Mammary epithelial cell (primary cell): ENCODE measurements at regions not wholly inside any gene's neighbourhood (a gene's known extent, or its start where the extent isn't known, plus 50 kb on each side); places are given as distances from the start of the nearest gene placed in this dataset.

Experiments used
- CTCF ChIP-seq, 2 donors: IDR thresholded peaks in 1 of 2; conservative IDR thresholded peaks in 1 of 2; 2 replicates each; pipeline ENCODE4 v1.5.1; 2011 to 2012; ENCODE audit warnings: inconsistent platforms in 2 of 2, low read length in 2 of 2, mild to moderate bottlenecking in 2 of 2, control low read depth in 1 of 2, low read depth in 1 of 2; ENCODE audit not compliant: insufficient read depth in 1 of 2; ENCODE audit errors: extremely low read depth in 1 of 2
- EZH2 ChIP-seq: IDR thresholded peaks from 2 replicates; pipeline ENCODE4 v1.6.1; 2012; ENCODE audit warnings: low read length, inconsistent platforms, borderline replicate concordance

- no peak for TF ChIP-seq CTCF (conservative IDR thresholded peaks at IDR 0.05 in 1 of 2, IDR thresholded peaks at IDR 0.05 in 1 of 2; ENCODE audit: extremely low read depth in 1 of 2, insufficient read depth in 1 of 2, low read depth in 1 of 2, low read length in 2 of 2)
- TF ChIP-seq EZH2 = no peak
Measured at GRCh38 chr6:142544199-142544838, 242.5 kb downstream of the ADGRG6 start.
